ENCODE measurements at regions not wholly inside any gene's neighbourhood (a gene's known extent, or its start where the extent isn't known, plus 50 kb on each side); places are given as distances from the start of the nearest gene placed in this dataset.

DNA sequence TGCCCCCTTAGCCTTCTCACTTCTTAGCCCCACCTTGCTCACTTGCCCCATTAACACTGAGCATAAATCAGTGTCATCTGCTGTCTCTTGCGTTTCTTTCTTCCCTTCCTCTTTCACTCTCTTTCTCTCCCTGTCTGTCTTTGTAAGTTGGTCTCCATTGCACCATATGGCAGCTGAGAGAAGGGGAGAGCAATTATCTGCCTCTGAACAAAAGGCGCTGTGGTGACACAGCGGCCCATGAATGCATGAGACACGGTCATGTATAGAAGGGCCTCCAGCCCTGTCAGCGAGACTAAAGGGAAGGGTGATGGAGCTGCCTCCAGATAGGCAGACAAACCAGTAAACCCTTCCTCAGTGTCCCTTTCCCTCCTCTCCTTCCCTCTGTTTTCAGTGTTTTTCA is 88.8 kb upstream of the PCDH18 start:
- no peak for DNase-seq
- peak overlapping the region; percentile 26; the same call in 1 of the 2 replicates for H2AFZ ChIP-seq
- H3K4me3 ChIP-seq = no peak overlapping the region
- H3K27ac ChIP-seq = no peak overlapping the region
- WGBS, 2 experiments (ENCODE audit: low coverage in 1 of 2, low lambda C conversion rate in 2 of 2, missing lambda C conversion rate in 2 of 2) = 83 to 84% methylated on average over 5 of the region's 5 CpGs
- no peak overlapping the region for H3K4me2 ChIP-seq (ENCODE audit: unreplicated experiment)
- no peaks in the 10 kb centered on the region for H4K20me1 ChIP-seq (ENCODE audit: insufficient read depth)
- H3K4me1 ChIP-seq (ENCODE audit: insufficient read depth) = no peaks in the 10 kb centered on the region
- no peaks in the 10 kb centered on the region for H3K36me3 ChIP-seq (ENCODE audit: low read depth)
- H3K9me2 ChIP-seq (ENCODE audit: insufficient read depth) = no peaks in the 10 kb centered on the region
- H3K27me3 ChIP-seq (replicated peaks; ENCODE audit: insufficient read depth) = no peaks in the 10 kb centered on the region
- in situ Hi-C loops (cut with MboI) = no loop called here
- no peak overlapping the region for H3K9ac ChIP-seq
- H3K79me2 ChIP-seq (ENCODE audit: insufficient read depth) = no peaks in the 10 kb centered on the region
- no peaks in the 10 kb centered on the region for H3K9me3 ChIP-seq (ENCODE audit: low read depth)
- TF ChIP-seq EZH2phosphoT487 (IDR thresholded peaks at IDR 0.05; ENCODE audit: insufficient read depth, low read depth) (no peak), EZH2 (IDR thresholded peaks at IDR 0.05; ENCODE audit: insufficient read depth, poor library complexity, severe bottlenecking) (no peak)
- no peaks in the 10 kb centered on the region for H3F3A ChIP-seq (ENCODE audit: insufficient read depth)

DNA sequence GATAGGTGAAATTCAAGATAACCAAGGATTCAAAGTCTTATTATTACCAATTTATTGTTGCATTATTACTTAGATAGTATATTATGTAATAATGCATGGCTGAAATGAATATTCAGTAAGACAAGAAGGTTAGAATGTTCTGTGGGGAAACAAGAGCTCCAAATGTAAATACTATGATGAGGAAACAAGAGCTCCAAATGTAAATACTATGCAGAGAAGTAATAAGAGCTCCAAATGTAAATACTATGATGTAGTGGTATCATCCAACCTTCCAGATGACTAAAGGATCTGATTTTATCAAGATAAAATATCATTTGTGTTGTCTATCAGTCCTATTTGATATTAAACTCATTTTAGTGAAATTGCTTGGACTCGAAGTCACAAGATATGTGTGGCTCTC is 82.2 kb upstream of the PCDH18 start:
- Histone ChIP-seq H3K9me2 (ENCODE audit: insufficient read depth) (no peaks in the 10 kb centered on the region), H3F3A (ENCODE audit: insufficient read depth) (peaks cover 17% of the 10 kb centered on the region), H3K27me3 (replicated peaks; ENCODE audit: insufficient read depth) (no peaks in the 10 kb centered on the region), H4K20me1 (ENCODE audit: insufficient read depth) (no peaks in the 10 kb centered on the region), H3K4me2 (ENCODE audit: unreplicated experiment) (no peak overlapping the region), H3K9me3 (ENCODE audit: low read depth) (no peaks in the 10 kb centered on the region), H3K36me3 (ENCODE audit: low read depth) (no peaks in the 10 kb centered on the region), H3K79me2 (ENCODE audit: insufficient read depth) (no peaks in the 10 kb centered on the region), H3K4me1 (ENCODE audit: insufficient read depth) (peaks cover 15% of the 10 kb centered on the region), H3K9ac (no peak overlapping the region), H3K4me3 (no peak overlapping the region), H3K27ac (no peak overlapping the region), H2AFZ (no peak overlapping the region)
- in situ Hi-C loops (cut with MboI) = no loop called here
- 90 to 95% methylated on average over 1 of the region's 1 CpG for WGBS, 2 experiments (ENCODE audit: low coverage in 1 of 2, low lambda C conversion rate in 2 of 2, missing lambda C conversion rate in 2 of 2)
- no peak for TF ChIP-seq EZH2phosphoT487 (IDR thresholded peaks at IDR 0.05; ENCODE audit: insufficient read depth, low read depth)
- no peak for TF ChIP-seq EZH2 (IDR thresholded peaks at IDR 0.05; ENCODE audit: insufficient read depth, poor library complexity, severe bottlenecking)
- no peak for DNase-seq

DNA sequence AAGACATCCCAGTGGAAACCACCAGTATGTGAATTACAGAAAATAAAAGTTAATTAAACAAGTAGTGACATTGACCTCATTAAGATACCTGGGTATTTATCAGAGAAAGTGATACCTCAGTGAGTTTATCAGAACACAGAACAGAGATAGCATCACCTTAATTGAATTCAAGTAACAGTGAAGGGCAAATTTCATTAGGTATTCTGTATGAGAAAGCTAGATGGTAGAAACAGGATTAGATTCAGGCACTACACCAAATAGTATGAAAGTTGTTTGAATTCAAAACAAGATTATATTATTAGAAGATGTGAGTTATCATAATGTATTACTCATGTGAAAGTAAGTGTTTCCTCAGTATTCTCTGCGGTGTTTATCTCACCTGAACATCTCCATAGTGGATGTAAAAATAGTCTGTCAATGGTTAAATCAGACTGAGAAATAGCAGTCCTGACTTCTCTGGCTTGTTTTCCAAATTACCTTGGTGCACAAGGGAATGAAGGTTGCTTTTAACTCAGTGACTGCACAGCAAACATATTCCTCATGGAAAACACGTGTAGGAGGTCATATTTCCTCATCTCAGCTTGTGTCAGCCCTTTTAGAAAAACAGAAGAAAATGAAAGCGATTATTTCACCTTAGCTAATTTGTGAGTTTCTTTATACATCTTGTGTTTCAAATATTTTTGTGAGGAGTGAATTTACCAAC is 79.9 kb upstream of the PCDH18 start:
- H2AFZ ChIP-seq = peak overlapping the region; percentile 36
- 20 to 21% methylated on average over 3 of the region's 3 CpGs for WGBS, 2 experiments (ENCODE audit: low coverage in 1 of 2, low lambda C conversion rate in 2 of 2, missing lambda C conversion rate in 2 of 2)

DNA sequence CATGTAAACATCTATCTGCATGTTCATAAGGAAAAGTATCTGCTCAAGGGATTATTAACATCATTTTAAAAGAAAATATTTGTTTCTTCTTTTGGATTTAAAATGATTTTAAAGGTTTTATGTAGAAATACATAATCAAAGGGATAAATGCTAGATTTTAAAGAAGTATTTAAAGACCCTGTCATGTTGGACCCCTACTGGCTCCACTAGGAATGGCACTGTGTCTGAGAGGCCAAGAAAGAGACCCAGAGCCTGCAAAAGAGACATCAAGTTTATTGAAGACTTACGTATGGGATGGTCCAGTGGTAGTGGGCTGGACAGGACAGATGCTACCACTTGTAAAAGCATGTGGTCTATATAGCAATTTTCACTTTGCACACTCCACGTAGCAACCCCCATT is 78.7 kb upstream of the PCDH18 start:
- Histone ChIP-seq H3K36me3 (ENCODE audit: low read depth) (no peaks in the 10 kb centered on the region), H3K27me3 (replicated peaks; ENCODE audit: insufficient read depth) (no peaks in the 10 kb centered on the region), H3K9me2 (ENCODE audit: insufficient read depth) (no peaks in the 10 kb centered on the region), H3K4me3 (no peak overlapping the region), H3K9me3 (ENCODE audit: low read depth) (no peaks in the 10 kb centered on the region), H3K27ac (no peak overlapping the region), H3F3A (ENCODE audit: insufficient read depth) (peaks cover 22% of the 10 kb centered on the region), H3K79me2 (ENCODE audit: insufficient read depth) (no peaks in the 10 kb centered on the region), H3K4me2 (ENCODE audit: unreplicated experiment) (no peak overlapping the region), H2AFZ (peak overlapping the region; percentile 93; the same call in 1 of the 2 replicates), H3K9ac (no peak overlapping the region), H3K4me1 (ENCODE audit: insufficient read depth) (peaks cover 15% of the 10 kb centered on the region), H4K20me1 (ENCODE audit: insufficient read depth) (no peaks in the 10 kb centered on the region)
- DNase-seq = peak; percentile 43
- 93 to 94% methylated on average over 2 of the region's 2 CpGs for WGBS, 2 experiments (ENCODE audit: low coverage in 1 of 2, low lambda C conversion rate in 2 of 2, missing lambda C conversion rate in 2 of 2)
- in situ Hi-C loops (cut with MboI) = no loop called here
- TF ChIP-seq EZH2 (IDR thresholded peaks at IDR 0.05; ENCODE audit: insufficient read depth, poor library complexity, severe bottlenecking) (no peak), EZH2phosphoT487 (IDR thresholded peaks at IDR 0.05; ENCODE audit: insufficient read depth, low read depth) (no peak)

More for the DNA sequence above, 79.9 kb upstream of the PCDH18 start:
- Histone ChIP-seq H3K79me2 (ENCODE audit: insufficient read depth) (no peaks in the 10 kb centered on the region), H3K9me2 (ENCODE audit: insufficient read depth) (no peaks in the 10 kb centered on the region), H3K4me2 (ENCODE audit: unreplicated experiment) (no peak overlapping the region), H3K9ac (no peak overlapping the region), H3K27me3 (replicated peaks; ENCODE audit: insufficient read depth) (no peaks in the 10 kb centered on the region), H3F3A (ENCODE audit: insufficient read depth) (peaks cover 22% of the 10 kb centered on the region), H3K4me1 (ENCODE audit: insufficient read depth) (peaks cover 15% of the 10 kb centered on the region), H3K36me3 (ENCODE audit: low read depth) (no peaks in the 10 kb centered on the region), H3K4me3 (no peak overlapping the region), H4K20me1 (ENCODE audit: insufficient read depth) (no peaks in the 10 kb centered on the region), H3K9me3 (ENCODE audit: low read depth) (no peaks in the 10 kb centered on the region), H3K27ac (no peak overlapping the region)
- DNase-seq = peak; percentile 21
- in situ Hi-C loops (cut with MboI) = no loop called here
- no peak for TF ChIP-seq EZH2 (IDR thresholded peaks at IDR 0.05; ENCODE audit: insufficient read depth, poor library complexity, severe bottlenecking)
- TF ChIP-seq EZH2phosphoT487 (IDR thresholded peaks at IDR 0.05; ENCODE audit: insufficient read depth, low read depth) = no peak

All from GM23248 (cell line).